SU-DHL-6 (cell line): ENCODE measurements at regions not wholly inside any gene's neighbourhood (a gene's known extent, or its start where the extent isn't known, plus 50 kb on each side); places are given as distances from the start of the nearest gene placed in this dataset.
"Not testable (repeated sequence)": the region's sequence is repeated elsewhere in the genome, so short reads cannot be mapped to it uniquely, and the experiment has no call there.

Source experiments
- H2AFZ ChIP-seq: fragments of 200-600 bp; sonication (generic); 2 replicates; pipeline ENCODE4 v1.6.1; 2014; ENCODE audit warnings: low read depth, mild to moderate bottlenecking, moderate library complexity, mixed read lengths, antibody characterized with exemption, low read length; ENCODE audit not compliant: severe bottlenecking
- H3F3A ChIP-seq: fragments of 200-600 bp; shearing (Covaris generic); 2 replicates; pipeline ENCODE4 v1.6.0; 2016; ENCODE audit warnings: antibody characterized with exemption, mild to moderate bottlenecking; ENCODE audit not compliant: insufficient read depth
- H3K27ac ChIP-seq: fragments of 200-600 bp; sonication (generic); 2 replicates; pipeline ENCODE4 v1.5.1; 2016; ENCODE audit warnings: low read depth, mild to moderate bottlenecking, low read length, moderate library complexity, mixed read lengths
- H3K27me3 ChIP-seq: fragments of 200-600 bp; sonication (generic), shearing (Covaris generic); 2 replicates; pipeline ENCODE4 v1.6.0; 2014; ENCODE audit warnings: mild to moderate bottlenecking, low read length
- H3K36me3 ChIP-seq: fragments of 200-600 bp; sonication (generic); 2 replicates; pipeline ENCODE4 v1.6.1; 2014; ENCODE audit warnings: mild to moderate bottlenecking, low read length, mixed read lengths
- H3K4me2 ChIP-seq: fragments of 300-600, 200-600 bp; shearing (Covaris generic), sonication (generic); 2 replicates; pipeline ENCODE4 v1.6.0; 2014; ENCODE audit warnings: low read length, low read depth, mild to moderate bottlenecking; ENCODE audit not compliant: poor library complexity, severe bottlenecking
- H3K4me3 ChIP-seq: fragments of 200-600 bp; sonication (generic); 2 replicates; pipeline ENCODE4 v1.5.1; 2014; ENCODE audit warnings: antibody characterized with exemption, low read length, mild to moderate bottlenecking, mixed read lengths; ENCODE audit not compliant: insufficient read depth, poor library complexity, severe bottlenecking
- H3K79me2 ChIP-seq: fragments of 200-600 bp; sonication (generic); 2 replicates; pipeline ENCODE4 v1.6.1; 2014; ENCODE audit warnings: mild to moderate bottlenecking, low read length, moderate library complexity; ENCODE audit not compliant: insufficient read depth
- H3K9ac ChIP-seq: fragments of 200-600 bp; sonication (generic); 2 replicates; pipeline ENCODE4 v1.7.0; 2014; ENCODE audit warnings: mild to moderate bottlenecking, low read length
- H3K9me2 ChIP-seq: fragments of 200-600 bp; sonication (generic); replicated peaks from 2 replicates; pipeline ENCODE4 v1.6.1; 2014; ENCODE audit warnings: low read length; ENCODE audit not compliant: insufficient read depth
- H3K9me3 ChIP-seq: fragments of 200-600 bp; sonication (generic); 2 replicates; pipeline ENCODE4 v1.6.1; 2014; ENCODE audit warnings: low read length, mixed read lengths; ENCODE audit not compliant: insufficient read depth
- H4K20me1 ChIP-seq: fragments of 200-600 bp; sonication (generic); 2 replicates; pipeline ENCODE4 v1.6.1; 2014; ENCODE audit warnings: low read depth, mild to moderate bottlenecking, antibody characterized with exemption, low read length, moderate library complexity, mixed read lengths
- CTCF ChIP-seq: fragments of 200-600 bp; sonication (generic); IDR thresholded peaks from one replicate; pipeline ENCODE4 v1.5.1; 2017; ENCODE audit warnings: antibody characterized with exemption, mild to moderate bottlenecking, low read length, moderate library complexity; ENCODE audit not compliant: insufficient read depth, poor library complexity, severe bottlenecking
- EZH2phosphoT487 ChIP-seq: fragments of 200-600 bp; sonication (generic), shearing (Covaris generic); conservative IDR thresholded peaks from 2 replicates; pipeline ENCODE4 v1.6.1; 2018; ENCODE audit warnings: mild to moderate bottlenecking, antibody characterized with exemption, low read length, moderate library complexity, mixed read lengths

- TF ChIP-seq EZH2phosphoT487 (no peak), CTCF (no peak)
- 0 out of 2 replicates have a peak, but pooled peaks cover 3% of the 10 kb centered on the region for H3K27me3 ChIP-seq
- no peak overlapping the region for H3K27ac ChIP-seq
- no peak overlapping the region for H2AFZ ChIP-seq
- no peaks in the 10 kb centered on the region for H3K9me2 ChIP-seq
- no peaks in the 10 kb centered on the region for H3K9me3 ChIP-seq
- H4K20me1 ChIP-seq, result no peaks in the 10 kb centered on the region
- no peak overlapping the region for H3K9ac ChIP-seq
- no peak overlapping the region for H3K4me3 ChIP-seq
- H3K36me3 ChIP-seq, result no peaks in the 10 kb centered on the region
- H3F3A ChIP-seq, result no peaks in the 10 kb centered on the region
- no peaks in the 10 kb centered on the region for H3K79me2 ChIP-seq
- H3K4me2 ChIP-seq, result no peak overlapping the region
Observed at GRCh38 chr6:23663096-23663495, 462.9 kb upstream of the NRSN1 start.

GRCh38 chr6:23663652-23664051 lies 462.4 kb upstream of the NRSN1 start:
- H3K79me2 ChIP-seq, result no peaks in the 10 kb centered on the region
- no peak for TF ChIP-seq EZH2phosphoT487
- TF ChIP-seq CTCF, result no peak
- H3K9me2 ChIP-seq, result no peaks in the 10 kb centered on the region
- no peaks in the 10 kb centered on the region for H3K9me3 ChIP-seq
- no peak overlapping the region for H3K4me2 ChIP-seq
- H2AFZ ChIP-seq, result no peak overlapping the region
- H4K20me1 ChIP-seq, result no peaks in the 10 kb centered on the region
- 0 out of 2 replicates have a peak, but pooled peaks cover 5% of the 10 kb centered on the region for H3K27me3 ChIP-seq
- H3K36me3 ChIP-seq, result no peaks in the 10 kb centered on the region
- H3K27ac ChIP-seq, result no peak overlapping the region
- H3K4me3 ChIP-seq, result no peak overlapping the region
- no peak overlapping the region for H3K9ac ChIP-seq
- H3F3A ChIP-seq, result no peaks in the 10 kb centered on the region

- H3K36me3 ChIP-seq, H3F3A ChIP-seq, H3K27ac ChIP-seq, H3K27me3 ChIP-seq, H4K20me1 ChIP-seq, H3K79me2 ChIP-seq, H3K4me3 ChIP-seq, H3K9ac ChIP-seq, H3K4me2 ChIP-seq, H3K9me2 ChIP-seq, H3K9me3 ChIP-seq, H2AFZ ChIP-seq: not testable (repeated sequence)
Observed at GRCh38 chr6:23665911-23666310, 460.1 kb upstream of the NRSN1 start.

GRCh38 chr6:23672737-23673136 lies 453.3 kb upstream of the NRSN1 start:
- Histone ChIP-seq H2AFZ (no peak overlapping the region), H3K9me2 (no peaks in the 10 kb centered on the region), H3F3A (no peaks in the 10 kb centered on the region), H3K36me3 (no peaks in the 10 kb centered on the region), H3K27me3 (0 out of 2 replicates have a peak, but pooled peaks cover 5% of the 10 kb centered on the region), H3K4me3 (no peak overlapping the region), H3K4me2 (no peak overlapping the region), H3K9ac (no peak overlapping the region), H3K79me2 (no peaks in the 10 kb centered on the region), H3K27ac (no peak overlapping the region), H3K9me3 (peaks cover 5% of the 10 kb centered on the region; the same call in 1 of the 2 replicates), H4K20me1 (no peaks in the 10 kb centered on the region)
- no peak for TF ChIP-seq EZH2phosphoT487
- TF ChIP-seq CTCF, result no peak
